Thyroid gland (tissue), 4 donors: ENCODE measurements at regions not wholly inside any gene's neighbourhood (a gene's known extent, or its start where the extent isn't known, plus 50 kb on each side); places are given as distances from the start of the nearest gene placed in this dataset.

ENCODE experiments used
- POLR2A ChIP-seq, 2 donors: fragments of 450-650 bp; IDR thresholded peaks; one replicate each; pipeline ENCODE4 v1.6.1; 2017; ENCODE audit warnings: antibody characterized with exemption in 2 of 2, mild to moderate bottlenecking in 2 of 2, moderate library complexity in 1 of 2
- TF ChIP-seq, protein P1 (sequence below), 6 experiments: fragments of 200-600 bp in 3 of 6; fragments of 450-650 bp in 3 of 6; sonication (generic) in 3 of 6; IDR thresholded peaks; one replicate each; pipeline ENCODE4 v1.5.1; 2016 to 2019; ENCODE audit warnings: antibody characterized with exemption in 6 of 6, mild to moderate bottlenecking in 2 of 6, inconsistent platforms in 1 of 6, moderate library complexity in 1 of 6

DNA sequence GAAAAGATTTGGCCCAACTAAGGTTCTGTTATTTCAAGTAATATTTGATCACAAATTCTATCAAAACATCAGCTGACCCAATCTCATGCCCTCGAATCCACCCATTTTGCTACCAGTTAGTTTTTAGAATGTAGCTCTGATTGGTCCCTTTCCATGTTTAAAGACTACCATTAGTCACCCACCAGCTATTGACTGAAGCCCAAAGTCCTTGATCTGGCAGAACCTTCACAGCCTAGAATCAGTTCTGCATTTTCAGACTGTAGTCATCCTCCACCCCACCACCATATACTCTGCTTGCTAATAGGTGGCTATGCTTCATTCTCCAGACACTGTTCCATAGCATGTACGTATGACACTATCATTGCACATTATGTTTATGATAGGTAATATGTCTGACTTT lies 182.2 kb upstream of the TARS1 start:
- TF ChIP-seq POLR2A (IDR thresholded peaks at IDR 0.05), result no peak
- TF ChIP-seq, protein P1, sequence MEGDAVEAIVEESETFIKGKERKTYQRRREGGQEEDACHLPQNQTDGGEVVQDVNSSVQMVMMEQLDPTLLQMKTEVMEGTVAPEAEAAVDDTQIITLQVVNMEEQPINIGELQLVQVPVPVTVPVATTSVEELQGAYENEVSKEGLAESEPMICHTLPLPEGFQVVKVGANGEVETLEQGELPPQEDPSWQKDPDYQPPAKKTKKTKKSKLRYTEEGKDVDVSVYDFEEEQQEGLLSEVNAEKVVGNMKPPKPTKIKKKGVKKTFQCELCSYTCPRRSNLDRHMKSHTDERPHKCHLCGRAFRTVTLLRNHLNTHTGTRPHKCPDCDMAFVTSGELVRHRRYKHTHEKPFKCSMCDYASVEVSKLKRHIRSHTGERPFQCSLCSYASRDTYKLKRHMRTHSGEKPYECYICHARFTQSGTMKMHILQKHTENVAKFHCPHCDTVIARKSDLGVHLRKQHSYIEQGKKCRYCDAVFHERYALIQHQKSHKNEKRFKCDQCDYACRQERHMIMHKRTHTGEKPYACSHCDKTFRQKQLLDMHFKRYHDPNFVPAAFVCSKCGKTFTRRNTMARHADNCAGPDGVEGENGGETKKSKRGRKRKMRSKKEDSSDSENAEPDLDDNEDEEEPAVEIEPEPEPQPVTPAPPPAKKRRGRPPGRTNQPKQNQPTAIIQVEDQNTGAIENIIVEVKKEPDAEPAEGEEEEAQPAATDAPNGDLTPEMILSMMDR (IDR thresholded peaks at IDR 0.05), result no peak
